Muscle layer of duodenum (tissue), 2 donors: ENCODE measurements at regions not wholly inside any gene's neighbourhood (a gene's known extent, or its start where the extent isn't known, plus 50 kb on each side); places are given as distances from the start of the nearest gene placed in this dataset.
A peak's percentile ranks its signal among the peaks of the same experiment; 100 is the strongest.

ENCODE experiments used
- H3K27ac ChIP-seq: one replicate; pipeline ENCODE4 v1.7.0; 2013; ENCODE audit warnings: mild to moderate bottlenecking, low read length
- H3K27me3 ChIP-seq: one replicate; pipeline ENCODE4 v1.7.0; 2013; ENCODE audit warnings: low read depth, mild to moderate bottlenecking, control low read depth, low read length
- H3K36me3 ChIP-seq, 2 donors: one replicate each; pipeline ENCODE4 v1.7.0; 2013; ENCODE audit warnings: low read length in 2 of 2, control low read depth in 1 of 2, mild to moderate bottlenecking in 1 of 2; ENCODE audit not compliant: insufficient read depth in 2 of 2, control insufficient read depth in 1 of 2
- H3K4me1 ChIP-seq, 2 donors: one replicate each; pipeline ENCODE4 v1.7.0; 2013; ENCODE audit warnings: low read length in 2 of 2, mild to moderate bottlenecking in 2 of 2, control low read depth in 1 of 2, moderate library complexity in 1 of 2; ENCODE audit not compliant: insufficient read depth in 2 of 2, control insufficient read depth in 1 of 2
- H3K4me3 ChIP-seq, 2 donors: one replicate each; pipeline ENCODE4 v1.7.0; 2013; ENCODE audit warnings: low read length in 2 of 2, low read depth in 1 of 2, mild to moderate bottlenecking in 1 of 2
- H3K9me3 ChIP-seq, 2 donors: one replicate each; pipeline ENCODE4 v1.7.0; 2013; ENCODE audit warnings: low read length in 2 of 2, control low read depth in 1 of 2, mild to moderate bottlenecking in 1 of 2; ENCODE audit not compliant: control insufficient read depth in 1 of 2
- donor health status: healthy.

GRCh38 chr17:55632893-55633292 lies 89.8 kb downstream of the TMEM100 start:
- H3K27me3 ChIP-seq, result no peaks in the 10 kb centered on the region
- H3K36me3 ChIP-seq, result no peaks in the 10 kb centered on the region
- no peak overlapping the region for H3K4me3 ChIP-seq
- H3K9me3 ChIP-seq, result no peaks in the 10 kb centered on the region
- H3K4me1 ChIP-seq, result no peaks in the 10 kb centered on the region
- no peak overlapping the region for H3K27ac ChIP-seq

DNA sequence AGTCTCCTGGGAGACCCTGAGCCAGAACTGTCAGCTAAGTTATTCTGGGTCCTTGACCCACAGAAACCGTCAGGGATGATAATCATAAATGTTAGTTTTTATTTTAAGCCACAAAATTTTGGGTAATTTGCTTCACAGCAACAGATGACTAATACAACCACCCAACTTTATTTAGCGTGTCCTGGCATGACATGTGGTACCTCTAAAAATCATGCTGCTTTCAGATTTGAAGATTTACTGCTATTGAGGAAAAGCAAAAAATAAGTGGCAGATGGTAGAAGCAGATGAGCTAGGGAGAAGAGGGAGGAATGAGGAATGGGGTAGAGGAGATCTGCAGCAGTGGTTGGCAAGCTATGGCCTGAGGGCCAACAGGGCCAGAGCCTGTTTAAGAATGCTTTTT lies 90.4 kb downstream of the TMEM100 start:
- no peak overlapping the region for H3K4me3 ChIP-seq
- H3K27ac ChIP-seq, result no peak overlapping the region
- no peaks in the 10 kb centered on the region for H3K4me1 ChIP-seq
- H3K9me3 ChIP-seq, result no peaks in the 10 kb centered on the region
- no peaks in the 10 kb centered on the region for H3K27me3 ChIP-seq
- no peaks in the 10 kb centered on the region for H3K36me3 ChIP-seq

GRCh38 chr17:55629995-55630394 lies 92.7 kb downstream of the TMEM100 start:
- no peak overlapping the region for H3K4me3 ChIP-seq
- no peaks in the 10 kb centered on the region for H3K9me3 ChIP-seq
- no peaks in the 10 kb centered on the region for H3K27me3 ChIP-seq
- no peaks in the 10 kb centered on the region for H3K36me3 ChIP-seq
- H3K27ac ChIP-seq, result no peak overlapping the region
- no peaks in the 10 kb centered on the region for H3K4me1 ChIP-seq

DNA sequence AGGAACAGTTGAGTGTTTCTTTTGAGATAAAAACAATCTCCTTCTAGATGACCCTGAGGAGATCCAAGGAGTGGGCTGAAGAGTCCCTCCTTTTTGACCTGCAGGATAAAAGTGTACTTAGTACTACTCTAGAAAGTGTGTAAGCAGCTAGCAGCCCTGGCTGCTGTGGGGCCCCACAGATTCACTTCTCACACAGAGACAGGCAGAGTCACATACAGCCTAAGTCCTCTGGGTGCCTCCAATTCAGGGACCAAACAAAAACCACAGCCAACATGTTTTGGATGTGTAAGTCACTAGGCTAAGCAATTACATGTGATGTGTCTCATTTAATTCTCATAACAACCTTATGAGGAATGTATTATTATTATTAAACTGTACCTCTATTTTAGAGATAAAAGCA lies 97.1 kb downstream of the TMEM100 start:
- Histone ChIP-seq H3K27me3 (no peaks in the 10 kb centered on the region), H3K4me1 (no peaks in the 10 kb centered on the region), H3K27ac (no peak overlapping the region), H3K4me3 (no peak overlapping the region), H3K9me3 (no peaks in the 10 kb centered on the region), H3K36me3 (no peaks in the 10 kb centered on the region)

DNA sequence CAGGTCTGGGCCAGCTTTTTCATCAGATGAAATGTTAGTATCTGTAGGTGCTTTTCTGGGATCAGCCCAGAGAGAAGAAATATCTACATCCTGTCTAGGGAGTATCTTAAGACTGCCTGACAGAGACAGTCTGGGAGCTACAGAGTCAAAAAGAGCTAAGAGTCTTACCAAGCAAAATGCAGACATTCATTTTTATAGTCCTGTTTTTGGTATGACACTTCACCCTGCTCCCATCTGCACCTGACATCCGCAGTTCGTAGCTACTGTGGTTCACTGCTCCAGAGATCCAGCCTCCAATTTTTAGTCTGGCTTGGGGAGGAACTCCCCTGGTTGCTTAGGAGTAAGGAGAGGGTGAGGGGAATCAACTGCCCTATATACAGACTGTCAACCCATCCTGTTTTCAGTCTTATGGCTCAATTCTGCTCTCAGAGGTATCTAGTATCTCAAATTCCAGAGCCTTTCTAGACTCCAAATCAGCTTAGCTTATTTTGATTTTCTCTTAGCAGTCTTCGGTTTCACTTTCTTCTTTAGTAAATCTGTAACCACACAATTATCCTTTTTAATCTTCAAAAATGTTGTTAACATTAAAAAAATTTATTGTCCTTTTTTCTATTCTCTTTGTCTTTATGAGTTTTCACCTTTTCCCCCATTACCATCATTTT lies 97.8 kb downstream of the TMEM100 start:
- no peaks in the 10 kb centered on the region for H3K27me3 ChIP-seq
- H3K4me3 ChIP-seq, result no peak overlapping the region
- H3K4me1 ChIP-seq, result no peaks in the 10 kb centered on the region
- H3K9me3 ChIP-seq, result no peaks in the 10 kb centered on the region
- no peaks in the 10 kb centered on the region for H3K36me3 ChIP-seq
- H3K27ac ChIP-seq, result no peak overlapping the region

DNA sequence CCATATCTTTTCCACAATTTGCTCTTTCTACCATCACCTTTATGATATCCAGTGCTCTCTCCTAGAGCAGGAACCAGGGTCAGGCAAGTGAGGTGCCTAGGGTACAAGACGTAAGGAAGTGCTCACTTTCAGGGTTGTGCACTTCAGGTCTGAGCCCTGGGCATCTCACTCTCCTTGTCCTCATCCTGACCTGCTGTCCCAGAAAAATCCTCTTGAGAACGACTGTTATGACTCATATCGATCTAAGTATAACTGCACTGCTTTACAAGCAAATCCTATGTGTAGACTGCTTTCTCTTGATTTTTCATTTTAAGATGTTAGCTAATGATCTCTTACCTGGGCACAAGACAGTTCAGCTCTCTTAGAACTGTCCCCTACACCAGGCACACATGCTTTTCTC lies 100.1 kb downstream of the TMEM100 start:
- no peak overlapping the region for H3K27ac ChIP-seq
- no peaks in the 10 kb centered on the region for H3K36me3 ChIP-seq
- H3K27me3 ChIP-seq, result no peaks in the 10 kb centered on the region
- no peaks in the 10 kb centered on the region for H3K9me3 ChIP-seq
- no peaks in the 10 kb centered on the region for H3K4me1 ChIP-seq
- H3K4me3 ChIP-seq, result no peak overlapping the region

GRCh38 chr17:55620945-55621344 lies 101.7 kb downstream of the TMEM100 start:
- Histone ChIP-seq H3K4me3 (no peak overlapping the region), H3K27ac (no peak overlapping the region), H3K27me3 (no peaks in the 10 kb centered on the region), H3K36me3 (no peaks in the 10 kb centered on the region), H3K9me3 (no peaks in the 10 kb centered on the region), H3K4me1 (peaks cover 0 to 4% of the 10 kb centered on the region in 2 donors)

DNA sequence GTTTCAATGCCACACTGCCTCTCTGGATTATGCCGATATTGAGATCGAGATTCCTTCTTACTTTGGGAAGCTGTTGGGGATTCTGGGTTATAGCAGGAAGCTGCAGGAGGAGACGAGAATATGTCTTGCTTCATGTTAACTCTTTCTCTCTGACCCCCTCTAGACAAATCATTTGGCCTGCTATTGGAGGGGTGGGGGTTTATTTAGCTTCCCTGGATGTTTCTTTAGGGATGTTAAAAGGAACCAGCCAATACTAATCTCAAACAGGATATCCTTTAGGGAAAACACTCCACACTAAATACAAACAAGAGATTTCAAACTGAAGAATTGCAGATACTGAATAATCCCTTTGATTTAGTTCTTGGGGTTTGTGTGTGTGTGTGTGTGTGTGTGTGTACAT lies 102.6 kb downstream of the TMEM100 start:
- Histone ChIP-seq H3K27ac (no peak overlapping the region), H3K4me1 (peaks cover 0 to 9% of the 10 kb centered on the region in 2 donors), H3K27me3 (no peaks in the 10 kb centered on the region), H3K9me3 (no peaks in the 10 kb centered on the region), H3K4me3 (no peak overlapping the region), H3K36me3 (no peaks in the 10 kb centered on the region)

GRCh38 chr17:55617441-55617840 lies 105.2 kb downstream of the TMEM100 start:
- Histone ChIP-seq H3K4me1 (peaks cover 0 to 17% of the 10 kb centered on the region in 2 donors), H3K36me3 (no peaks in the 10 kb centered on the region), H3K9me3 (no peaks in the 10 kb centered on the region), H3K27ac (no peak overlapping the region), H3K27me3 (no peaks in the 10 kb centered on the region), H3K4me3 (no peak overlapping the region)

DNA sequence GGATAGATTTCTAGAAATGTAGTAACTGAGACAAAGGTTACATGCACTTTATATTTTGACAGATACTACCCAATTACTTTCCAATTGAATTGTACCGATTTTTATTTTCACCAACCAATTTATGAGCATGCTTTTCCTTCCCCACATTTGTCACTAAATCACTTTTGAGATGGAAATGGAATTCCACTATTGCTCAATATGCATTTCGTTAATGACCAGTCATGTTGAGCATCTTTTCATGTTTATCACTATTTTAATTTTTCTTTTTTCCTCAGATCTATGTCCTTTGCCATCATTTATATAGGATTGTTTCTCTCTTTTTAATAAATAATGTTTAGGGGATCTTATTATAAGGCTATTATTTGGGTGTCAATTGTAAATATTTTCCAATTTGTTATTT lies 102.8 kb upstream of the SMIM36 start:
- Histone ChIP-seq H3K4me3 (no peak overlapping the region), H3K9me3 (no peaks in the 10 kb centered on the region), H3K4me1 (peaks cover 6 to 22% of the 10 kb centered on the region in 2 donors), H3K27me3 (no peaks in the 10 kb centered on the region), H3K27ac (no peak overlapping the region), H3K36me3 (no peaks in the 10 kb centered on the region)

- Histone ChIP-seq H3K9me3 (no peaks in the 10 kb centered on the region), H3K4me1 (peaks cover 6 to 26% of the 10 kb centered on the region in 2 donors), H3K27me3 (no peaks in the 10 kb centered on the region), H3K27ac (no peak overlapping the region), H3K4me3 (no peak overlapping the region), H3K36me3 (no peaks in the 10 kb centered on the region)
These were observed 101.5 kb upstream of the SMIM36 start for GRCh38 chr17:55612691-55613141.

DNA sequence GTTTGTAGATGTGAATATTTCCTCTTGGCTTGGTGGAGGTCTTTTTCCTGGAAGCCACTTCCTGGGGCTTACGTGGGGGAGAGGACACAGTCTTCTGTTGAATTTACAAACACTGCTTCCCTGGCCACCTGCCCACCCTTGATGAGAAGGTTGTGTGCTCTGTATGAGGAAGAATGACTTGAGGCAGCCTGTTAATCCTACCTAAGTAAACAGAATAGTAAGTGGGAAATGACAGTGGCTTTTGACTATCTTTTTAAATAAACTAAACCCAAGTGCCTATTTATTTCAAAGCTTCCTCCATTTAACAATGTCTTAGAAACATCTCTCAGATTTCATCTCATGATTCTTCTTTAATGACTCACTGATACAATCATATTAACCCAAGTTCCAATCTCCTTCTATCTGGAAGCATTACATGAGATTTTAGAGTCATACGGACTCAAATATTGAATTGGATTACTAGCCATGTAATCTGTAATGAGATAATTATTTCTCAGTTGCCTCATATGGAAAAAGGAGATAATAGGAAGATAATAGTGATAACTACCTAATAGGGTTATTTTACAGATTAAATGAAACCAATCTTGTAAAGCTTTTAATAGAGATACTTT lies 96.6 kb upstream of the SMIM36 start:
- Histone ChIP-seq H3K9me3 (no peaks in the 10 kb centered on the region), H3K4me1 (peaks cover 6 to 18% of the 10 kb centered on the region in 2 donors), H3K27me3 (no peaks in the 10 kb centered on the region), H3K4me3 (no peak overlapping the region), H3K36me3 (no peaks in the 10 kb centered on the region), H3K27ac (peak overlapping the region; percentile 70)
